Upper lobe of left lung (tissue), 6 donors: ENCODE measurements at regions not wholly inside any gene's neighbourhood (a gene's known extent, or its start where the extent isn't known, plus 50 kb on each side); places are given as distances from the start of the nearest gene placed in this dataset.

Experiments used
- ATAC-seq, 2 donors: fragments of 200-7000 bp; cut with Tn5 transposase; one replicate each; pipeline ENCODE4 v1.9.1; 2022; ENCODE audit warnings: mild to moderate bottlenecking in 2 of 2, moderate library complexity in 2 of 2; ENCODE audit not compliant: low FRiP score in 2 of 2
- DNase-seq, 2 donors: peaks; one replicate each; pipeline ENCODE4 v3.0.0-alpha.2; 2019 to 2020
- H3K27ac ChIP-seq, 4 donors: fragments of 200-600 bp; sonication (generic); one replicate each; pipeline ENCODE4 v1.5.1; 2016 to 2019
- H3K27me3 ChIP-seq, 4 donors: fragments of 200-600 bp; sonication (generic); one replicate each; pipeline ENCODE4 v1.5.1; 2017 to 2019
- H3K36me3 ChIP-seq, 4 donors: fragments of 200-600 bp; sonication (generic); one replicate each; pipeline ENCODE4 v1.5.1; 2016 to 2019
- H3K4me1 ChIP-seq, 4 donors: fragments of 200-600 bp; sonication (generic); one replicate each; pipeline ENCODE4 v1.5.1; 2018 to 2019
- H3K4me3 ChIP-seq, 4 donors: fragments of 200-600 bp; sonication (generic); one replicate each; pipeline ENCODE4 v1.5.1; 2017 to 2019; ENCODE audit warnings: mild to moderate bottlenecking in 2 of 4, moderate library complexity in 1 of 4
- H3K9me3 ChIP-seq, 4 donors: fragments of 200-600 bp; sonication (generic); one replicate each; pipeline ENCODE4 v1.5.1; 2018 to 2019
- EP300 ChIP-seq, 4 donors: sonication (generic); formaldehyde crosslinking; IDR thresholded peaks; one replicate each; pipeline ENCODE4 v1.5.1; 2017; ENCODE audit warnings: antibody characterized with exemption in 4 of 4, control low read depth in 2 of 4
- POLR2A ChIP-seq, 4 donors: fragments of 450-650 bp; IDR thresholded peaks; one replicate each; pipeline ENCODE4 v1.5.1; 2016 to 2017; ENCODE audit warnings: antibody characterized with exemption in 4 of 4, mild to moderate bottlenecking in 2 of 4
- POLR2AphosphoS5 ChIP-seq, 2 donors: sonication (generic); formaldehyde crosslinking; IDR thresholded peaks; one replicate each; pipeline ENCODE4 v1.5.1; 2017; ENCODE audit warnings: antibody characterized with exemption in 2 of 2
- WGBS, 2 donors: methylation state at CpG; one replicate each; pipeline ENCODE4 v1.1.5; 2017 to 2018; 5-methylcytosine and 5-hydroxymethylcytosine counted together
- TF ChIP-seq, protein P1 (sequence below), 6 experiments: fragments of 450-650 bp in 4 of 6; fragments of 200-600 bp in 2 of 6; sonication (generic) in 2 of 6; IDR thresholded peaks; one replicate each; pipeline ENCODE4 v1.5.1; 2016 to 2019; ENCODE audit warnings: antibody characterized with exemption in 6 of 6
- donor health status: DM: no; HTN: no; CAD: no; lungs with moderate emphysema.
- donor health status: DM: no; HTN: yes; CAD: no; lungs with severe emphysema.

DNA sequence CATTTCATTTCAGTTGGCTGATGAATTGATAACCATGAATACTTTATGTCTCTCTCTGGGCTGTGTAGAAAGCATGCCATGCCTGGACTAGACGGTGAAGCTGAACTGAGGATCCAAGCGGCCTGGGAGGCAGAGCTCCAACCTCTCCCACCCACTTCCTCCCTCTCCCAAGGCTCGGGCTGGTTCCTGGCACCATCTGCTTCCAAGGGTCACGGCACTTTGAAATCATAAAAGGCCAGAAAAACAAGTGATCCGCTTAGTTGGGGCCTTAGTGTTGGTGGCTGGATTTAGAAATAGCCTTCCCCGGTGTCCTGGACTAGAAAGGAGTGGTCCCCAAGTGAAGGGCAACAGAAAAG lies 202.4 kb upstream of the PMEPA1 start:
- H3K4me3 ChIP-seq: no peak overlapping the region
- DNase-seq: no peak
- TF ChIP-seq POLR2A (IDR thresholded peaks at IDR 0.05): no peak
- TF ChIP-seq, protein P1, sequence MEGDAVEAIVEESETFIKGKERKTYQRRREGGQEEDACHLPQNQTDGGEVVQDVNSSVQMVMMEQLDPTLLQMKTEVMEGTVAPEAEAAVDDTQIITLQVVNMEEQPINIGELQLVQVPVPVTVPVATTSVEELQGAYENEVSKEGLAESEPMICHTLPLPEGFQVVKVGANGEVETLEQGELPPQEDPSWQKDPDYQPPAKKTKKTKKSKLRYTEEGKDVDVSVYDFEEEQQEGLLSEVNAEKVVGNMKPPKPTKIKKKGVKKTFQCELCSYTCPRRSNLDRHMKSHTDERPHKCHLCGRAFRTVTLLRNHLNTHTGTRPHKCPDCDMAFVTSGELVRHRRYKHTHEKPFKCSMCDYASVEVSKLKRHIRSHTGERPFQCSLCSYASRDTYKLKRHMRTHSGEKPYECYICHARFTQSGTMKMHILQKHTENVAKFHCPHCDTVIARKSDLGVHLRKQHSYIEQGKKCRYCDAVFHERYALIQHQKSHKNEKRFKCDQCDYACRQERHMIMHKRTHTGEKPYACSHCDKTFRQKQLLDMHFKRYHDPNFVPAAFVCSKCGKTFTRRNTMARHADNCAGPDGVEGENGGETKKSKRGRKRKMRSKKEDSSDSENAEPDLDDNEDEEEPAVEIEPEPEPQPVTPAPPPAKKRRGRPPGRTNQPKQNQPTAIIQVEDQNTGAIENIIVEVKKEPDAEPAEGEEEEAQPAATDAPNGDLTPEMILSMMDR (IDR thresholded peaks at IDR 0.05): no peak
- TF ChIP-seq EP300 (IDR thresholded peaks at IDR 0.05): no peak
- no peak for TF ChIP-seq POLR2AphosphoS5 (IDR thresholded peaks at IDR 0.05)
- no peaks in the 10 kb centered on the region for H3K27me3 ChIP-seq
- WGBS, 2 donors: 48 to 65% methylated on average over 6 of the region's 6 CpGs
- no peak overlapping the region for H3K27ac ChIP-seq
- H3K36me3 ChIP-seq: no peaks in the 10 kb centered on the region
- no peak for ATAC-seq
- H3K4me1 ChIP-seq: no peaks in the 10 kb centered on the region
- no peaks in the 10 kb centered on the region for H3K9me3 ChIP-seq

- Histone ChIP-seq H3K27ac (no peak overlapping the region), H3K36me3 (no peaks in the 10 kb centered on the region), H3K27me3 (no peaks in the 10 kb centered on the region), H3K4me3 (no peak overlapping the region), H3K4me1 (no peaks in the 10 kb centered on the region), H3K9me3 (no peaks in the 10 kb centered on the region)
- WGBS, 2 donors: 89 to 90% methylated on average over 14 of the region's 14 CpGs
- TF ChIP-seq EP300 (IDR thresholded peaks at IDR 0.05) (no peak), POLR2AphosphoS5 (IDR thresholded peaks at IDR 0.05) (no peak), POLR2A (IDR thresholded peaks at IDR 0.05) (no peak)
- TF ChIP-seq, protein P1 (IDR thresholded peaks at IDR 0.05): no peak
- ATAC-seq (no peak), DNase-seq (no peak)
These were observed 201.9 kb upstream of the PMEPA1 start for GRCh38 chr20:57911512-57912226.

DNA sequence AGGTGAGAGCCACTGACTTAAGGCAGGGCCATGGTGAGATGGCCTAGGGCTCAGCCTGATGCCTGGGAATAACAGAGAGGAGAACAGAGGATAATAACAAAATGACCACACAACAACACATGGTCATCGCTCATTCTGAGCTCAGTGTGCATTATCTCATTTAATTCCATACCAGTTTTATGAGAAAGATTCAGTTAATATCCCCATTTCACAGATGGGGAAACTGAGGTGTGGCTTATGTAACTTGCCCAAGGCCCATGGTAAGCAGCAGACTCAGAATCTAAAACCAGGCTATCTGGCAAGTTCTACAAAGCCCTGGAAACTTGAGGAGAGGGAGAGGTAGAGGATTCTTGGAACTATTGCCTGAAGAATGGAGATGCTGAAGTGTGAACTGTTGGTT lies 200.9 kb upstream of the PMEPA1 start:
- H3K9me3 ChIP-seq: no peaks in the 10 kb centered on the region
- ATAC-seq (no peak), DNase-seq (no peak)
- no peak overlapping the region for H3K27ac ChIP-seq
- WGBS, 2 donors: 96 to 100% methylated on average over 1 of the region's 1 CpG
- H3K4me1 ChIP-seq: no peaks in the 10 kb centered on the region
- H3K27me3 ChIP-seq: no peaks in the 10 kb centered on the region
- H3K4me3 ChIP-seq: no peak overlapping the region
- TF ChIP-seq, protein P1 (IDR thresholded peaks at IDR 0.05): no peak
- TF ChIP-seq POLR2AphosphoS5 (IDR thresholded peaks at IDR 0.05) (no peak), EP300 (IDR thresholded peaks at IDR 0.05) (no peak), POLR2A (IDR thresholded peaks at IDR 0.05) (no peak)
- H3K36me3 ChIP-seq: no peaks in the 10 kb centered on the region

DNA sequence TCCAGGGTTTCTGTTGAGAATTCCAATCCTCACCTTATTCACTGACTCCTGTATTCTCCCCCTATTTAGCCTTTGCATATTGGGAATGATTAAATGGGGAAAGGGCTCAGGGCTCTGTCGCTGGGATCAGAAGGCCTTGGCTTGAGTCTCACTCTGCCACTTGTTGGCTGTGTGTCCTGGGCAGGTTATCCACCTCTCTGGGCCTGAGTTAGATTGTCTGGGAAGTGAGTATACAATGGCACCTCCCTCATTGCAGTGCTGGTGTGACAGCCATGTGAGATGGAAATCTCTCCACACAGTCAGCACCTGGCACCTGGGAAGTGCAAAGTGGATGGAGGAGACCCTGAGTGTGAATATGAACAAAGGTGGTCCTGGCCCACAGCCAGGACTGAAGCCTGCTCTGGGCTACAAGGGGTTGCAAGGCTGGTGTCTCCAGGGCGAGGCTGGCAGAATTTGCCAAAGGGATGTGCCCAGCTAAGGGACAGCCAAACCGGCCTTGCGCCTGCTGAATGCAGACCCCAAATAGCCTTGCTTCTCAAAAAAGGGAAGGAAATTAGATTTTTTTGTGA lies 200.0 kb upstream of the PMEPA1 start:
- Histone ChIP-seq H3K4me3 (no peak overlapping the region), H3K4me1 (no peaks in the 10 kb centered on the region), H3K9me3 (no peaks in the 10 kb centered on the region), H3K27me3 (no peaks in the 10 kb centered on the region), H3K27ac (no peak overlapping the region), H3K36me3 (no peaks in the 10 kb centered on the region)
- ATAC-seq: no peak
- no peak for TF ChIP-seq POLR2A (IDR thresholded peaks at IDR 0.05)
- no peak for TF ChIP-seq EP300 (IDR thresholded peaks at IDR 0.05)
- TF ChIP-seq, protein P1 (IDR thresholded peaks at IDR 0.05): no peak
- no peak for TF ChIP-seq POLR2AphosphoS5 (IDR thresholded peaks at IDR 0.05)
- DNase-seq: no peak
- WGBS, 2 donors: 69 to 80% methylated on average over 4 of the region's 4 CpGs
